ENCODE measurements at regions not wholly inside any gene's neighbourhood (a gene's known extent, or its start where the extent isn't known, plus 50 kb on each side); places are given as distances from the start of the nearest gene placed in this dataset.

DNA sequence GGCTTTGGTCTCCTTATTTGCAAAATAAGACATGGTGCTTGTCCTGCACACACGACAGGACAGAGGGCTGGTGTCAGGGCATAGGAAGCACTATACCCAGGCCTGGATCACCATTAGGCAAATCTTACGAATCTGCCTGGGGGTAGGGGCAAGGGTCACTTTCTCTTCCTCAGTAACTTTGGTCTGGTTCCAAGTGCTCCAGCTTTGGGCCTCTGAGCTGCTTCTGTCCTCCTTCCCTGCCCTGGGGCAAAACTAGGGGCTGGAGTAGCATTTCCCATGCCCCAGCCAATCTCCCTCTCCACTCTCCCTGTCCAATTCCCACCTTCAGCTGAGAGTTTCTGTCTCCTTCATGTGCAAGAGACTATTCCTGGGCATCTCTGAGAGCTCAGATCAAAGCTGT lies 123.7 kb upstream of the NECTIN1 start:
- Histone ChIP-seq H3K27ac (no peak overlapping the region), H3K4me1 (no peaks in the 10 kb centered on the region), H3K4me3 (replicated peaks in 1 of 3) (no peak overlapping the region), H3K9me3 (no peaks in the 10 kb centered on the region), H3K27me3 (no peaks in the 10 kb centered on the region), H3K36me3 (no peaks in the 10 kb centered on the region)
- 70 to 86% methylated on average over 2 of the region's 2 CpGs for WGBS, 2 donors
- DNase-seq = no peak
- TF ChIP-seq POLR2A (IDR thresholded peaks at IDR 0.05) = no peak
- TF ChIP-seq, protein P1, sequence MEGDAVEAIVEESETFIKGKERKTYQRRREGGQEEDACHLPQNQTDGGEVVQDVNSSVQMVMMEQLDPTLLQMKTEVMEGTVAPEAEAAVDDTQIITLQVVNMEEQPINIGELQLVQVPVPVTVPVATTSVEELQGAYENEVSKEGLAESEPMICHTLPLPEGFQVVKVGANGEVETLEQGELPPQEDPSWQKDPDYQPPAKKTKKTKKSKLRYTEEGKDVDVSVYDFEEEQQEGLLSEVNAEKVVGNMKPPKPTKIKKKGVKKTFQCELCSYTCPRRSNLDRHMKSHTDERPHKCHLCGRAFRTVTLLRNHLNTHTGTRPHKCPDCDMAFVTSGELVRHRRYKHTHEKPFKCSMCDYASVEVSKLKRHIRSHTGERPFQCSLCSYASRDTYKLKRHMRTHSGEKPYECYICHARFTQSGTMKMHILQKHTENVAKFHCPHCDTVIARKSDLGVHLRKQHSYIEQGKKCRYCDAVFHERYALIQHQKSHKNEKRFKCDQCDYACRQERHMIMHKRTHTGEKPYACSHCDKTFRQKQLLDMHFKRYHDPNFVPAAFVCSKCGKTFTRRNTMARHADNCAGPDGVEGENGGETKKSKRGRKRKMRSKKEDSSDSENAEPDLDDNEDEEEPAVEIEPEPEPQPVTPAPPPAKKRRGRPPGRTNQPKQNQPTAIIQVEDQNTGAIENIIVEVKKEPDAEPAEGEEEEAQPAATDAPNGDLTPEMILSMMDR (IDR thresholded peaks at IDR 0.05) = no peak
- intact Hi-C loops (cut with DNase I) = no loop called here

DNA sequence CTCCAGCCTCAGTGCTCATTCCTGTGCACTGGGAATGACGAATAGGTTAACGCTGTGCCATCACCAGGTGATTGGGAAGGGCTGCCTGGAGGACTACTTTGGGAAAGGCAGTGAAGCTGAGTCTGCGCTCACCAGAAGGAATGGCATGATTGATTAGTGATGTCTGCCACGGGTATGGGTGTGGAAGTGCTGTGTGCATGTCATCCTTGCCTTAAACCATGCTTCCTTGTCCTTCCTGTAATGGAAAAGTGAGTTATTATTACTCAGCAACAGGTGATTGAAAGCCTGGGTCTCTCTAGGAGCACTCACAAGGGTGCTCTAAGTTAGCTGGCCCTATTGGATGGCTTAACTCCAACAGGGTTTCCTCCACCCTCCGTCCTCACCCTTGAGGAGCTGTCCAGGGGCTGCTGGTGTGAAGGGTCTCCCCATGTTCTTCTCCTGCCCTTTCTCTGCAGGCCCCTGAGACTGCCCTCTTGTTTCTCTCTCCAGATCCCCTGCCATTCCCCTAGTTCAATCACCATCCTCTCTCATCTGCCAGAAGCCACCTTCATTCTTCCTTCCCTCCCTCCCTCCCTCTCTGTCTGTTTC lies 121.9 kb upstream of the NECTIN1 start:
- H3K9me3 ChIP-seq = no peaks in the 10 kb centered on the region
- no peak for TF ChIP-seq POLR2A (IDR thresholded peaks at IDR 0.05)
- TF ChIP-seq, protein P1 (IDR thresholded peaks at IDR 0.05) = no peak
- WGBS, 2 donors = 84 to 85% methylated on average over 5 of the region's 5 CpGs
- H3K4me1 ChIP-seq = no peaks in the 10 kb centered on the region
- H3K4me3 ChIP-seq (replicated peaks in 1 of 3) = no peak overlapping the region
- H3K27me3 ChIP-seq = no peaks in the 10 kb centered on the region
- DNase-seq = no peak
- H3K27ac ChIP-seq = no peak overlapping the region
- H3K36me3 ChIP-seq = no peaks in the 10 kb centered on the region
- intact Hi-C loops (cut with DNase I) = no loop called here

DNA sequence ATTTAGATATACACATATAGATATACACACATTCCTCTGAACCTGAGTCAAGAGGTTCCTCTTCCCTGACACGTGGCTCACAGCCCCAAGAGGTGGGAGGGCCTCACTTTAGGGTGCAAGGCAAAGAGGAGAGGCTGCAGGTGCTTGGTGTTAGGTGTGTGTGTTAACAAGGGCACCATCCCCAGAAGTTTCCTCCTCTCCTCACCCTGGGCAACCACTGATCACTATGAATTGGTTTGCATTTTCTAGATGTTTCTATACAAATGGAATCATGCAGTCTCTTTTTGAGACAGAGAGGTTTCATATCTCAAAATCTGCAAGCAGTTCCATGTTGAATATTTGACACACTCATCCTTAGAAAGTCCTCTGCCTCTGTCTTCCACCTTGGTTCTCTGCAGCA lies 120.9 kb upstream of the NECTIN1 start:
- no peaks in the 10 kb centered on the region for H3K4me1 ChIP-seq
- no peaks in the 10 kb centered on the region for H3K27me3 ChIP-seq
- no peak overlapping the region for H3K27ac ChIP-seq
- intact Hi-C loops (cut with DNase I) = no loop called here
- H3K9me3 ChIP-seq = no peaks in the 10 kb centered on the region
- WGBS, 2 donors = 19 to 25% methylated on average over 1 of the region's 1 CpG
- TF ChIP-seq, protein P1 (IDR thresholded peaks at IDR 0.05) = no peak
- H3K4me3 ChIP-seq (replicated peaks in 1 of 3) = no peak overlapping the region
- no peak for DNase-seq
- no peaks in the 10 kb centered on the region for H3K36me3 ChIP-seq

DNA sequence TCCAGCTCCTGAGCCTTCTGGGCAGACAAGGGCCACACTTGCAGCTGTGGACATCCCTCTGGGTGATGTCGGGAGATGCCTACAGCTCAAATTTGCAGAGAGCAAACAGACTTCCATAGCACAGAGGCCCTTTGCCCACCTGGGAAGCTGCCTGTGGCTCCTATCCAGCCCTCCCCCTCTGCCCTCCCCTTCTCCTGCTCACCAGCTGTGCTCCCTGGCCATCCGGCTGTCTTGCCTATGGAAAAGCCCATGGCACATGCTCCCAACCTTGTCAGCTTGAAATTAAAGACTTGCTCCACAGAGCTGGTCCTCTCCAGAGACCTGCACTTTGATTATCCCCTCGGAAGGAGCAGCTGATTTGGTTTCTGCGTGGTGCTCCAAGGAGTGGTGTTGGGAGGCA lies 118.9 kb upstream of the NECTIN1 start:
- Histone ChIP-seq H3K36me3 (no peaks in the 10 kb centered on the region), H3K27ac (no peak overlapping the region), H3K4me1 (no peaks in the 10 kb centered on the region), H3K4me3 (replicated peaks in 1 of 3) (no peak overlapping the region), H3K9me3 (no peaks in the 10 kb centered on the region), H3K27me3 (no peaks in the 10 kb centered on the region)
- WGBS, 2 donors = 40 to 42% methylated on average over 3 to 4 of the region's 4 CpGs
- intact Hi-C loops (cut with DNase I) = no loop called here
- TF ChIP-seq, protein P1 (IDR thresholded peaks at IDR 0.05) = no peak
- no peak for TF ChIP-seq POLR2A (IDR thresholded peaks at IDR 0.05)
- DNase-seq = no peak

DNA sequence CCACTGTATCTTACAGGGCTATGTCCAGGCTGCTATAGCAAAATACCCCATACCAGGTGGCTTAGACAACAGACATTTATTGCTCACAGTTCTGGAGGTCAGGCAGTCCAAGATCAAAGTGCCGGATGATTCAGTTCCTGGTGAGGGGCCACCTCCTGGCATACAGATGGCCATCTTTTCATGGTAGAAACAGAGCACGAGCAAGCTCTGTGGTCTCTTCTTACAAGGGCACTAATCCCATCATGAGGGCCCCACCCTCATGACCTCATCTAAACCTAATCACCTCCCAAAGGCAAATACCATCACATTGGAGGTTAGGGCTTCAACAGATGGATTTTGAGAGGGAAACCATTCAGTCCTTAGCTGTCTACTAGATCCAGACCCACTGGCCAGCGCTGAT lies 117.4 kb upstream of the NECTIN1 start:
- H3K4me1 ChIP-seq = no peaks in the 10 kb centered on the region
- DNase-seq = no peak
- H3K4me3 ChIP-seq (replicated peaks in 1 of 3) = no peak overlapping the region
- no peaks in the 10 kb centered on the region for H3K9me3 ChIP-seq
- no peaks in the 10 kb centered on the region for H3K36me3 ChIP-seq
- no peak overlapping the region for H3K27ac ChIP-seq
- 87 to 92% methylated on average over 3 of the region's 3 CpGs for WGBS, 2 donors
- no peaks in the 10 kb centered on the region for H3K27me3 ChIP-seq
- intact Hi-C loops (cut with DNase I) = no loop called here
- TF ChIP-seq, protein P1 (IDR thresholded peaks at IDR 0.05) = no peak
- TF ChIP-seq POLR2A (IDR thresholded peaks at IDR 0.05) = no peak
